HFFc6 (cell line): ENCODE measurements at regions not wholly inside any gene's neighbourhood (a gene's known extent, or its start where the extent isn't known, plus 50 kb on each side); places are given as distances from the start of the nearest gene placed in this dataset.

ENCODE experiments used
- DNase-seq: peaks from one replicate; pipeline ENCODE4 v3.0.0-alpha.2; 2018
- H3K27ac Mint-ChIP-seq: 2 replicates; pipeline ENCODE4 v1.8.0; 2020; ENCODE audit warnings: mild to moderate bottlenecking, mixed read lengths
- H3K27me3 Mint-ChIP-seq: 2 replicates; pipeline ENCODE4 v1.8.0; 2021; ENCODE audit warnings: mild to moderate bottlenecking, moderate library complexity, mixed read lengths; ENCODE audit not compliant: insufficient read depth
- H3K36me3 Mint-ChIP-seq: 2 replicates; pipeline ENCODE4 v1.8.0; 2021; ENCODE audit warnings: low read depth, mixed read lengths
- H3K4me1 Mint-ChIP-seq: 2 replicates; pipeline ENCODE4 v1.8.0; 2020; ENCODE audit warnings: low read depth, mixed read lengths
- H3K4me3 Mint-ChIP-seq: 2 replicates; pipeline ENCODE4 v1.8.0; 2020; ENCODE audit warnings: mild to moderate bottlenecking, moderate library complexity, mixed read lengths
- H3K9me3 Mint-ChIP-seq: 2 replicates; pipeline ENCODE4 v1.8.0; 2020; ENCODE audit warnings: mild to moderate bottlenecking, mixed read lengths
- TF ChIP-seq, protein P1 (sequence below): fragments of 200-600 bp; sonication (generic); IDR thresholded peaks from 2 replicates; pipeline ENCODE4 v1.5.0; 2021; ENCODE audit warnings: antibody characterized with exemption, mild to moderate bottlenecking

DNA sequence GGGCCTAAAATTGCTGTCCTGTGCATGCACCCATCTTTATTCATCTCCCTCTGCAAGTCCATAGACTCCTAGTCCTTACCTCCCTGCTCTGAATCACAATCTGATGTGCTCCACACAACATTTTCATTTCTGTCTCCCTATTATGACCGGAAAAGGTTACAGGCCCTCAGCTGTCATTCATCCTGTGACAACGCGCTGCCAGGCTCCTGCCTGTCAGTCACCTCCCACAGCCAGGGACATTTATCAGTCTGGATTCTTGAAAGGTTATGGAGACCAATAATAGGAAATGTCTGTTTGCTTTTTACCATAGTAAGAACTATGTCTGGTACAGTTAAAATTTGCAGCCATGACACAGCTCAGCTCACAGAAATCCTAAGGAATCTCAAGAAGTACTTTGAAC is 197.1 kb downstream of the RDH14 start:
- Mint-ChIP-seq H3K27ac (peak overlapping the region; percentile 62), H3K4me1 (peaks cover 28% of the 10 kb centered on the region), H3K4me3 (peak overlapping the region; percentile 31), H3K9me3 (no peaks in the 10 kb centered on the region), H3K36me3 (no peaks in the 10 kb centered on the region), H3K27me3 (no peaks in the 10 kb centered on the region; the same call in 1 of the 2 replicates)
- DNase-seq, result no peak
- TF ChIP-seq, protein P1, sequence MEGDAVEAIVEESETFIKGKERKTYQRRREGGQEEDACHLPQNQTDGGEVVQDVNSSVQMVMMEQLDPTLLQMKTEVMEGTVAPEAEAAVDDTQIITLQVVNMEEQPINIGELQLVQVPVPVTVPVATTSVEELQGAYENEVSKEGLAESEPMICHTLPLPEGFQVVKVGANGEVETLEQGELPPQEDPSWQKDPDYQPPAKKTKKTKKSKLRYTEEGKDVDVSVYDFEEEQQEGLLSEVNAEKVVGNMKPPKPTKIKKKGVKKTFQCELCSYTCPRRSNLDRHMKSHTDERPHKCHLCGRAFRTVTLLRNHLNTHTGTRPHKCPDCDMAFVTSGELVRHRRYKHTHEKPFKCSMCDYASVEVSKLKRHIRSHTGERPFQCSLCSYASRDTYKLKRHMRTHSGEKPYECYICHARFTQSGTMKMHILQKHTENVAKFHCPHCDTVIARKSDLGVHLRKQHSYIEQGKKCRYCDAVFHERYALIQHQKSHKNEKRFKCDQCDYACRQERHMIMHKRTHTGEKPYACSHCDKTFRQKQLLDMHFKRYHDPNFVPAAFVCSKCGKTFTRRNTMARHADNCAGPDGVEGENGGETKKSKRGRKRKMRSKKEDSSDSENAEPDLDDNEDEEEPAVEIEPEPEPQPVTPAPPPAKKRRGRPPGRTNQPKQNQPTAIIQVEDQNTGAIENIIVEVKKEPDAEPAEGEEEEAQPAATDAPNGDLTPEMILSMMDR, result no peak

DNA sequence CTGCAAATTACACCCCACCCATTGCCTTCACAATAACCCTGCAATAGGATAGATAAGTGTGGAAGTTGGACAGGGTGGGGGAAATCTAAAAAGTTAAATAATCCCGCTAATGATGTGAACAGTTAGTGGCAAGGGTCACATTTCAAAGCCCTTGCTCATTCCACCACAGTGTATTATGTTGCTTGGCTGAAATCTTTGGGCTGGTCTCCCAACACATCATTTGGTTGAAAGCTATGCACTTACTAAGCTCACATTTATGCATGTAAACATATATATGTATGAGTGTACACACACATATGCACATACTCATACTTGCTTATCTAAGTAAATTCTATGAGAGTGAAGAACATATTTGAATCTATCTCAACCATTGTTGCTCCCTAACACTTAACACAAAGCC is 197.8 kb downstream of the RDH14 start:
- Mint-ChIP-seq H3K27ac (peak overlapping the region; percentile 62), H3K9me3 (no peaks in the 10 kb centered on the region), H3K4me1 (peaks cover 28% of the 10 kb centered on the region), H3K4me3 (no peak overlapping the region), H3K36me3 (no peaks in the 10 kb centered on the region), H3K27me3 (no peaks in the 10 kb centered on the region; the same call in 1 of the 2 replicates)
- peak; percentile 88 for DNase-seq
- TF ChIP-seq, protein P1, result no peak

DNA sequence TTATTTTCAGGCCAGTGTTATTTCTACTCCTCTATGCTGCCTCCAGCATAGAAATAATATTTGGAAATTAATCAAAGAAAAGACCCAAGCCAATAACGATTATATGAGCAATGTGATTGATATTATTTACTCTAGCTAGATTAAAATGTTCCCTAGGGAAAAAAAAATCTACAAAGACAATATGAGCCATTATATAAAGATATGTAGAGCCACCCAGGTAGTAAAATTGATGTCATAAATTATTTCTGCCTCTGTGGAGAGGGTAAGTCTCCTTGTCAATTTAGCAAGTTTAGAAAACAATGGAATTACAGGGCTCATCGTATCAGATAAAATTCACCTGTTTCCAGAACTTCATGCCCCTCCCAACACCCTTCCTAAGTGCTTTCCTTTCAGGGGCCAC is 202.9 kb downstream of the RDH14 start:
- Mint-ChIP-seq H3K4me3 (no peak overlapping the region), H3K27me3 (no peaks in the 10 kb centered on the region), H3K36me3 (no peaks in the 10 kb centered on the region), H3K4me1 (peaks cover 18% of the 10 kb centered on the region), H3K9me3 (no peaks in the 10 kb centered on the region), H3K27ac (no peak overlapping the region)
- no peak for DNase-seq
- TF ChIP-seq, protein P1, result no peak

DNA sequence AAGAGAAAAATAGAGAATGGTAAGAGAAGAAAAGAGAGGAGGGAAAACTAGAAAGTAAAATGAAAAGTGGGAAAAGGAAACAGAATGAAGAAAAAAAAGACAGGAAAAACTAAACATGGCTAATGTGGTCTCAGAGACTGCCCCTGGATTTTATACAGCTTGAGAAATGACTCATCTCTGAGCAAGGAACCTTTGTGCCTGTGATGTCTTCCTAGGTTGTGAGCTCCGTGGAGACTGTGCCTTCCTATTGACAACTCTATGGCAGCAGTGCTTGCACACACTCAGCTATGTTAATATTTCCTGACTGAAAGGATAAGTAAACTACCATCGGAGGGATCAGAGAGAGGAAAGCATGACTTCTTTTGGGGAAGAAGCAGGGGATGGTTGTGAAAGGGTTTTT is 203.8 kb downstream of the RDH14 start:
- Mint-ChIP-seq H3K27ac (no peak overlapping the region), H3K27me3 (no peaks in the 10 kb centered on the region), H3K9me3 (no peaks in the 10 kb centered on the region), H3K4me1 (peaks cover 14% of the 10 kb centered on the region), H3K36me3 (no peaks in the 10 kb centered on the region), H3K4me3 (no peak overlapping the region)
- peak; percentile 29 for DNase-seq
- TF ChIP-seq, protein P1, result no peak

DNA sequence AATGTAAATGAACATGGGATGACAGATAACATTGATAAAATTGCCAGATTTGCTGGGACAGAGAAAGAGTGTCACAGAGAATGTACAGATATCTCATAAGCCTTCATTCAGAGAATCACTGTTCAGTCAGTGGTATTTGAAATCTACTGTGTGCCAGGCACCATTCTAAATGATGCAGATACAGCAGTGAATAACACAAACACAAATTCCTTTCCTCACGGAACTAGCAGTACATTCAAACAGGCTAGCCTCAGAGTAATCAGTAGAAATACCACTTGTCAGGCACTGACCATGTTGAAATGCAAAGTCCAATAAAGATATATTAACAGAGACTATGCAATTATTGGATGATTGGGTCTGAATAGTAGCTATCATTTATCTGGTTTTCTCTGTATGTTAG is 211.0 kb downstream of the RDH14 start:
- Mint-ChIP-seq H3K4me1 (0 out of 2 replicates have a peak, but pooled peaks cover 9% of the 10 kb centered on the region), H3K4me3 (no peak overlapping the region), H3K27me3 (no peaks in the 10 kb centered on the region), H3K27ac (no peak overlapping the region), H3K36me3 (no peaks in the 10 kb centered on the region), H3K9me3 (no peaks in the 10 kb centered on the region)
- no peak for DNase-seq
- TF ChIP-seq, protein P1, result no peak

DNA sequence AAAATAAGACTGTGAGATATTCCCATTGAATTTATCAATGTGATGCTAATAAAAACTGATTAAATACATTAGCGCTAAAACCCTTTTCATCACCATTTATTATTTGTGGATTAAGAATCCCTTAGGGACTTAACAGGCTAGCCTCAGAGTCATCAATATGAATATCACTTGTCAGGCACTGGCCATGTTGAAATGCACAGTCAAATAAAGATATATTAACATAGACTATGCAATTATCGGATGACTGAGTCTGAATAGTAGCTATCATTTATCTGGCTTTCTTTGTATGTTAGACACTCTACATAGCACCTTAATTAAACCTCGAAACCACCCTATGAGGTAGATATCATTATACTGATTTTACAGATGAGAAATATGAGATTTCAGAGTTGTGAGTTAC is 213.6 kb downstream of the RDH14 start:
- Mint-ChIP-seq H3K4me1 (no peaks in the 10 kb centered on the region), H3K9me3 (no peaks in the 10 kb centered on the region), H3K4me3 (no peak overlapping the region), H3K27me3 (no peaks in the 10 kb centered on the region), H3K36me3 (no peaks in the 10 kb centered on the region), H3K27ac (no peak overlapping the region)
- DNase-seq, result no peak
- TF ChIP-seq, protein P1, result no peak
